ENCODE measurements at regions not wholly inside any gene's neighbourhood (a gene's known extent, or its start where the extent isn't known, plus 50 kb on each side); places are given as distances from the start of the nearest gene placed in this dataset.

DNA sequence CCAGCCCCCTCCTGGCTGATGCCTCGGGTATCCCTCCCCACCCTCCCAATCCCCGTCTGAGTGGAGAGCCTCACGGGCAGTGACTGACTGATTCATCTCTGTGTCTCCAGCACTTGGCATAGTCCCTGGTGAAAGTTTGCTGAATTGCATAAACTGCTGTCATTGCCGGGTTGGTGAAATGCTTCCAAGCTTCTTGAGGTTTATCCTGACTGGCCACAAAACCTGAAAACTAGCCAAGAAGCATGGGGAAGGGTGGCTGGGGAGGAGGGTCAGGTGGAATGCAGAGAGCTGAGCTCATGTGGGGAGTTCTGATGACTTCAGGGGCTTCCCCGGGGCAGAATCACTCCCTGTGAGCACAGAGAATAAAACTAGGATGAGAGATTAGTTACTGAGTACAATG is 56.9 kb upstream of the GGTA1 start:
- TF ChIP-seq, protein P1, sequence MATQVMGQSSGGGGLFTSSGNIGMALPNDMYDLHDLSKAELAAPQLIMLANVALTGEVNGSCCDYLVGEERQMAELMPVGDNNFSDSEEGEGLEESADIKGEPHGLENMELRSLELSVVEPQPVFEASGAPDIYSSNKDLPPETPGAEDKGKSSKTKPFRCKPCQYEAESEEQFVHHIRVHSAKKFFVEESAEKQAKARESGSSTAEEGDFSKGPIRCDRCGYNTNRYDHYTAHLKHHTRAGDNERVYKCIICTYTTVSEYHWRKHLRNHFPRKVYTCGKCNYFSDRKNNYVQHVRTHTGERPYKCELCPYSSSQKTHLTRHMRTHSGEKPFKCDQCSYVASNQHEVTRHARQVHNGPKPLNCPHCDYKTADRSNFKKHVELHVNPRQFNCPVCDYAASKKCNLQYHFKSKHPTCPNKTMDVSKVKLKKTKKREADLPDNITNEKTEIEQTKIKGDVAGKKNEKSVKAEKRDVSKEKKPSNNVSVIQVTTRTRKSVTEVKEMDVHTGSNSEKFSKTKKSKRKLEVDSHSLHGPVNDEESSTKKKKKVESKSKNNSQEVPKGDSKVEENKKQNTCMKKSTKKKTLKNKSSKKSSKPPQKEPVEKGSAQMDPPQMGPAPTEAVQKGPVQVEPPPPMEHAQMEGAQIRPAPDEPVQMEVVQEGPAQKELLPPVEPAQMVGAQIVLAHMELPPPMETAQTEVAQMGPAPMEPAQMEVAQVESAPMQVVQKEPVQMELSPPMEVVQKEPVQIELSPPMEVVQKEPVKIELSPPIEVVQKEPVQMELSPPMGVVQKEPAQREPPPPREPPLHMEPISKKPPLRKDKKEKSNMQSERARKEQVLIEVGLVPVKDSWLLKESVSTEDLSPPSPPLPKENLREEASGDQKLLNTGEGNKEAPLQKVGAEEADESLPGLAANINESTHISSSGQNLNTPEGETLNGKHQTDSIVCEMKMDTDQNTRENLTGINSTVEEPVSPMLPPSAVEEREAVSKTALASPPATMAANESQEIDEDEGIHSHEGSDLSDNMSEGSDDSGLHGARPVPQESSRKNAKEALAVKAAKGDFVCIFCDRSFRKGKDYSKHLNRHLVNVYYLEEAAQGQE (IDR thresholded peaks at IDR 0.05; ENCODE audit: low read depth), result no peak
- TF ChIP-seq RAD21 (IDR thresholded peaks at IDR 0.05; ENCODE audit: low read depth), result no peak
- no peak for TF ChIP-seq YY1 (IDR thresholded peaks at IDR 0.05; ENCODE audit: low read depth)
- TF ChIP-seq, protein P2, sequence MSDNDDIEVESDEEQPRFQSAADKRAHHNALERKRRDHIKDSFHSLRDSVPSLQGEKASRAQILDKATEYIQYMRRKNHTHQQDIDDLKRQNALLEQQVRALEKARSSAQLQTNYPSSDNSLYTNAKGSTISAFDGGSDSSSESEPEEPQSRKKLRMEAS (IDR thresholded peaks at IDR 0.05), result no peak
- TF ChIP-seq EP300 (IDR thresholded peaks at IDR 0.05; ENCODE audit: borderline replicate concordance), result no peak
- no peak for TF ChIP-seq TCF12 (IDR thresholded peaks at IDR 0.05; ENCODE audit: low read depth)
- TF ChIP-seq FOXM1 (IDR thresholded peaks at IDR 0.05; ENCODE audit: borderline replicate concordance, low read depth), result no peak
- no peak for TF ChIP-seq CEBPB (IDR thresholded peaks at IDR 0.05)
- TF ChIP-seq TEAD4 (IDR thresholded peaks at IDR 0.05), result no peak
- TF ChIP-seq CREB1 (IDR thresholded peaks at IDR 0.05; ENCODE audit: low read depth), result no peak
- TF ChIP-seq TAF1 (IDR thresholded peaks at IDR 0.05; ENCODE audit: low read depth), result no peak
- TF ChIP-seq ZBTB7A (IDR thresholded peaks at IDR 0.05; ENCODE audit: low read depth), result no peak
